C4-2B (cell line): ENCODE measurements at regions not wholly inside any gene's neighbourhood (a gene's known extent, or its start where the extent isn't known, plus 50 kb on each side); places are given as distances from the start of the nearest gene placed in this dataset.

Source experiments
- ZFX ChIP-seq: fragments of 450-650 bp; IDR thresholded peaks from 2 replicates; pipeline ENCODE4 v1.6.1; 2017
- TF ChIP-seq, protein P1 (sequence below): fragments of 450-650 bp; conservative IDR thresholded peaks from 2 replicates; pipeline ENCODE4 v1.5.1; 2017; ENCODE audit warnings: mild to moderate bottlenecking

DNA sequence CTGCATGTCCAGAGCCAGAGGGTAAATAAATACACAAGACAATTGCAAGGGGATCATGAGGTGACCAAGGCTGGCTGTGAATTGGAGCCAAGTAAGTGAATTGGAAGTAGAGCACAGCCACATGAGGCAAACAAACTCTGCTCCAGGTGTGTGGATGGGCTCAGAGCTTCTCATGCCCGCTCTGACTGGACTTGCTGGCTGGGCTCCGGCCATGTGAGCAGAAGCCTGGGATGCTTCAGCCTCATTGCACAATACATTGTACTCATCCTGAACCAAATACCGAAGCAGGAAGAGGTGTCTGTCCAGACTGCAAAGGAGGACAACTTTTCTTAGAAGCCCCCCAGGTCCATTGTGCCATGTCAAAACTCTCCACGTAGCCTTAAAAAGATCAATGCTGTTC is 193.0 kb downstream of the TTC8 start:
- TF ChIP-seq, protein P1, sequence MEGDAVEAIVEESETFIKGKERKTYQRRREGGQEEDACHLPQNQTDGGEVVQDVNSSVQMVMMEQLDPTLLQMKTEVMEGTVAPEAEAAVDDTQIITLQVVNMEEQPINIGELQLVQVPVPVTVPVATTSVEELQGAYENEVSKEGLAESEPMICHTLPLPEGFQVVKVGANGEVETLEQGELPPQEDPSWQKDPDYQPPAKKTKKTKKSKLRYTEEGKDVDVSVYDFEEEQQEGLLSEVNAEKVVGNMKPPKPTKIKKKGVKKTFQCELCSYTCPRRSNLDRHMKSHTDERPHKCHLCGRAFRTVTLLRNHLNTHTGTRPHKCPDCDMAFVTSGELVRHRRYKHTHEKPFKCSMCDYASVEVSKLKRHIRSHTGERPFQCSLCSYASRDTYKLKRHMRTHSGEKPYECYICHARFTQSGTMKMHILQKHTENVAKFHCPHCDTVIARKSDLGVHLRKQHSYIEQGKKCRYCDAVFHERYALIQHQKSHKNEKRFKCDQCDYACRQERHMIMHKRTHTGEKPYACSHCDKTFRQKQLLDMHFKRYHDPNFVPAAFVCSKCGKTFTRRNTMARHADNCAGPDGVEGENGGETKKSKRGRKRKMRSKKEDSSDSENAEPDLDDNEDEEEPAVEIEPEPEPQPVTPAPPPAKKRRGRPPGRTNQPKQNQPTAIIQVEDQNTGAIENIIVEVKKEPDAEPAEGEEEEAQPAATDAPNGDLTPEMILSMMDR: no peak
- TF ChIP-seq ZFX: no peak
